Ishikawa (cell line): ENCODE measurements at regions not wholly inside any gene's neighbourhood (a gene's known extent, or its start where the extent isn't known, plus 50 kb on each side); places are given as distances from the start of the nearest gene placed in this dataset.

ENCODE experiments used
- CEBPB ChIP-seq: IDR thresholded peaks from 2 replicates; pipeline ENCODE4 v1.6.1; 2012
- CREB1 ChIP-seq: IDR thresholded peaks from 2 replicates; pipeline ENCODE4 v1.6.1; 2012; ENCODE audit warnings: low read depth
- EGR1 ChIP-seq: IDR thresholded peaks from 2 replicates; pipeline ENCODE4 v1.6.1; 2012
- EP300 ChIP-seq: IDR thresholded peaks from 2 replicates; pipeline ENCODE4 v1.6.1; 2012; ENCODE audit warnings: borderline replicate concordance
- FOXM1 ChIP-seq: IDR thresholded peaks from 2 replicates; pipeline ENCODE4 v1.6.1; 2012; ENCODE audit warnings: low read depth, borderline replicate concordance
- MAX ChIP-seq: IDR thresholded peaks from 2 replicates; pipeline ENCODE4 v1.6.1; 2012
- NFIC ChIP-seq: IDR thresholded peaks from 2 replicates; pipeline ENCODE4 v1.6.1; 2012
- RAD21 ChIP-seq: IDR thresholded peaks from 2 replicates; pipeline ENCODE4 v1.6.1; 2012; ENCODE audit warnings: low read depth
- REST ChIP-seq: IDR thresholded peaks from 2 replicates; pipeline ENCODE4 v1.6.1; 2012; ENCODE audit warnings: low read depth, mild to moderate bottlenecking
- TAF1 ChIP-seq: IDR thresholded peaks from 2 replicates; pipeline ENCODE4 v1.6.1; 2012; ENCODE audit warnings: low read depth, mild to moderate bottlenecking
- TCF12 ChIP-seq: IDR thresholded peaks from 2 replicates; pipeline ENCODE4 v1.6.1; 2012; ENCODE audit warnings: low read depth
- TEAD4 ChIP-seq: IDR thresholded peaks from 2 replicates; pipeline ENCODE4 v1.6.1; 2012
- USF1 ChIP-seq: IDR thresholded peaks from 2 replicates; pipeline ENCODE4 v1.6.1; 2012
- YY1 ChIP-seq: IDR thresholded peaks from 2 replicates; pipeline ENCODE4 v1.6.1; 2012; ENCODE audit warnings: low read depth
- ZBTB7A ChIP-seq: IDR thresholded peaks from 2 replicates; pipeline ENCODE4 v1.6.1; 2012; ENCODE audit warnings: low read depth

GRCh38 chr5:120738568-120738967 is 274.5 kb downstream of the PRR16 start:
- no peak for TF ChIP-seq EGR1
- no peak for TF ChIP-seq RAD21
- no peak for TF ChIP-seq TEAD4
- no peak for TF ChIP-seq YY1
- no peak for TF ChIP-seq TCF12
- no peak for TF ChIP-seq ZBTB7A
- no peak for TF ChIP-seq USF1
- TF ChIP-seq CEBPB, result no peak
- TF ChIP-seq NFIC, result no peak

- TF ChIP-seq CEBPB (no peak), ZBTB7A (no peak), USF1 (no peak), YY1 (no peak), EP300 (no peak), TEAD4 (no peak), MAX (no peak), NFIC (no peak), RAD21 (no peak), FOXM1 (no peak), CREB1 (no peak), TCF12 (no peak), EGR1 (no peak), TAF1 (no peak), REST (no peak)
These were observed 276.9 kb downstream of the PRR16 start for GRCh38 chr5:120740989-120741388.

- no peak for TF ChIP-seq CEBPB
- no peak for TF ChIP-seq TAF1
- TF ChIP-seq EP300, result no peak
- no peak for TF ChIP-seq TCF12
- TF ChIP-seq REST, result no peak
- TF ChIP-seq FOXM1, result no peak
- TF ChIP-seq RAD21, result no peak
- no peak for TF ChIP-seq USF1
- TF ChIP-seq YY1, result no peak
- TF ChIP-seq ZBTB7A, result no peak
- TF ChIP-seq TEAD4, result no peak
- no peak for TF ChIP-seq EGR1
- no peak for TF ChIP-seq NFIC
- TF ChIP-seq MAX, result no peak
- TF ChIP-seq CREB1, result no peak
These were observed 284.4 kb downstream of the PRR16 start for GRCh38 chr5:120748474-120748873.

- TF ChIP-seq NFIC, result no peak
- no peak for TF ChIP-seq TCF12
- TF ChIP-seq USF1, result no peak
- TF ChIP-seq CREB1, result no peak
- no peak for TF ChIP-seq RAD21
- no peak for TF ChIP-seq MAX
- no peak for TF ChIP-seq EP300
- TF ChIP-seq CEBPB, result no peak
- no peak for TF ChIP-seq REST
- no peak for TF ChIP-seq YY1
- TF ChIP-seq EGR1, result no peak
- no peak for TF ChIP-seq TEAD4
- TF ChIP-seq ZBTB7A, result no peak
- TF ChIP-seq FOXM1, result no peak
- no peak for TF ChIP-seq TAF1
These were observed 285.6 kb downstream of the PRR16 start for GRCh38 chr5:120749737-120750136.
